NCI-H2196 (cell line): ENCODE measurements at regions not wholly inside any gene's neighbourhood (a gene's known extent, or its start where the extent isn't known, plus 50 kb on each side); places are given as distances from the start of the nearest gene placed in this dataset.
A peak's percentile ranks its signal among the peaks of the same experiment; 100 is the strongest.

Source experiments
- DNase-seq: peaks from one replicate; lab custom pipeline; 2025; ENCODE audit not compliant: unreplicated experiment; lab: John Stamatoyannopoulos, UW

DNA sequence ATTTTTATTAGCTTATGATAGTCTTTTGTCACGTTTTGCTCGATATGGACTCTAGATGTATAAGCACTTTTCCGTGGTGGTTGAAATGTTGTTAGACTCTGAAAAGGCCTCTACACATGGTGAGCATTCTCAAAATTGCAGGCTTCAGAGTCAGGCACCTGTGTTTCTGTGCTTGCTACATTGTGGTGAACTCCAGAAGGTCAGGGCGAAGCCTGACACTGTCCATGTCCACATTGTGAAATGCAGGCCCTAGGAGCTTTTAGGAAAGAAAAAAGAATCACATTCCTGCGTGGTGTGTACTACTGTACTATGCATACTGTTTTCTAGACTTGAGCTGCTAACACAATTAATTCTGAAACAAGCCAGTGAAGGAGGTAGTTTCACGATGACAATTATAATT, 86.3 kb downstream of the HS3ST1 start:
- no peak for DNase-seq

DNA sequence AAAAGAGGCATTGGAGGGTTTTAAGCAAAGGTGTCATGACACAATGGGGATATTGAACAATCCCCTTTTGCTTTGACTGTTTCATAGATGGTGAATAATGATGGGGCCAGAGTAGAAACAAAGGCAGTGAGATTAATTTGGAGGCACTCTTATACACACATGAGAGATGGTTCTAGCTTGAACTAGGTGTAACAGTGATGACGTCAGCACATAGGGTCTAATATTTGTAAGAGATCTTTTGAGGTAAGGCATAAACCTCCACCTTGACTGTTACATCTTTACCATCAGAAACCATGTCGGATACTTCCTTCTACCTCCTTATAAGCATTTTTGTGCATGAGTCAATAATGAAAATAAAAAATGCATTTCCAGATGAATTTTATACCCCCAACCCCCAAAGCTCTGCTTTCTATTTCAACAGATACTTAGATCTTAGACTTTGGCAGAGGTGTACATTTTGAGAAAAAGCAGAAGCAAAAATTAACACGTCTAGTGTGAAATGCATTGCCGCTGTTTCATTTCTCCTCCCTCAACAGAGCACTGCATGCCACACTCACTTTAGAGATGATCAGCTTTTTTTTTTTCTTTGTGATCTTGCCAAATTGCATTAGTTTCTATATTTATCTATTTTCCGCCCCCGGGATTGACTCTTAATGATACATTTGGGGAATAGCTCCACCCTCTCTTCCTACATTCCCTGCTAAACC, 87.2 kb downstream of the HS3ST1 start:
- DNase-seq: no peak

- peak; percentile 3 for DNase-seq
These were observed 89.5 kb downstream of the HS3ST1 start for GRCh38 chr4:11338956-11339782.

DNA sequence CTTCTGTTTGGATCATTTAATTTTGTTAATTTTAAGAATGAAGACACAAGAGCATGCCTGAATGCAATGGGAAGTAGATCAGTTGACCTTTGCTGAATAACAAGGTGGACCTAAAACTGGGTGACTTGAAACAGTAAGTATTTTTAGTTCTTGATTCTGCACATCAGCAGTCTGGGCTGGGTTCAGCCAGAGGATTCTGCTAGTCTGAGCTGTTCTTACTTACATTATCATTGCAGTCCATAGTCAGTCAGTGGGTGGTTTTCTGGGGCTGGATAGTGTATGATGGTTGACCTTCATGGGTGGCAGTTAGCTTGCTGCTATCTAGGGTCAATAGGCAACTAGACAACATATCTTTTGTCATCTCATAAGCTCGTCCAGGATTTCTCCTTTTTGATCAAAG, 91.4 kb downstream of the HS3ST1 start:
- DNase-seq: no peak

- DNase-seq: no peak
These were observed 92.3 kb downstream of the HS3ST1 start for GRCh38 chr4:11336435-11336834.

GRCh38 chr4:11334887-11335286, 93.8 kb downstream of the HS3ST1 start:
- no peak for DNase-seq

GRCh38 chr4:11328401-11328800, 100.3 kb downstream of the HS3ST1 start:
- no peak for DNase-seq

GRCh38 chr4:11326021-11326420, 102.7 kb downstream of the HS3ST1 start:
- DNase-seq: peak; percentile 47

DNA sequence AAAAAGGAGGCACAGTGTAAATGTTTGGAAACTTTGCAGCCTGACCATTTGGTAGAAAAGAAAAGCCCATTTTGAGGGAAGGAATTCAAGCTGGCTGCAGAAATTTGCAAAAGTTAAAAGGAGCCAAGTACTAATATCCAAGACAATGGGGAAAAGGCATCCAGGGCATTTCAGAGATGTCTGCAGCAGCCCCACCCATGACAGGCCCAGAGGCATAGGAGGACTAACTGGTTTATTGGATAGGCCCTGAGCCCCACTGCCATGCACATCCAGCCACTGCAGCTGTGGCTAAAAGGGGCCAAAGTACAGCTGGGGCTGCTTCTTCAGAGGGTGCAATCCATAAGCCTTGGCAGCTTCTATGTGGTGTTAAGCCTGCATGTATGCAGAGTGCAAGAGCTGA, 104.9 kb downstream of the HS3ST1 start:
- DNase-seq: no peak

DNA sequence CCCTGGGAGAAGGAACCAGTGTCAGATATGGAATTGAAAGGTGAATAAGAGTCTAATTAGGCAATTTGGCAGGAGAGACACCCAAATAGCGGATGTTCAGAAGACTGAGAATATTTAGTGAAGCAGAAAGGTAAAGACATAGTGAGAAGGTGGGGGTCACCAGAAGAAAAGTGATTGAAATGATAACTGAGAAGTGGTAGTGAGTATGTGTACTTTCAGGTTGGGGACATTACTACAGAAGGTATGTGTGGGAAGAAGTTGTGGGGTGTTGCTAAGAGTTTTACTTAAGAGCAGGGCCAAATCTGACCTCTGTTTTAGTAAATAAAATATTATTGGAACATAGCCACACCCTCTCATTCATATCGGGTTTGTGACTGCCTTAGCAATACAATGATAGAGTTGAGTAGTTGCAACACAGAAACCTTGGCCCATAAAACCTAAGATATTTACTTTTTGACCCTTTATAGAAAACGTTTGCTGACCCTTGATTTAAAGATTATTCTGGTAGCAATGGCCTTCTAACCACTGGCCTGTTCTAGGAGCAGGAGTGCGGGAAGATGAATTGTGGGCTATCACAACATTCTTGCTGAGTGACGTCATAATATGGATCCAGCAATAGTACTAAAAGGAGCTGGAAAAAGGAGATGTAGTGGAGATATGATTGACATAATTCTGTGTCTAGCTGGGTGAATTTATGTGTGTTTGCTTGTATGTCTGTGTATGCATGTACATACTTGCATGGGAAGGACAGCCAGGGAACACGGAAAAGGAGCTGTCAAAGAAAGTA, 115.3 kb downstream of the HS3ST1 start:
- DNase-seq: no peak

DNA sequence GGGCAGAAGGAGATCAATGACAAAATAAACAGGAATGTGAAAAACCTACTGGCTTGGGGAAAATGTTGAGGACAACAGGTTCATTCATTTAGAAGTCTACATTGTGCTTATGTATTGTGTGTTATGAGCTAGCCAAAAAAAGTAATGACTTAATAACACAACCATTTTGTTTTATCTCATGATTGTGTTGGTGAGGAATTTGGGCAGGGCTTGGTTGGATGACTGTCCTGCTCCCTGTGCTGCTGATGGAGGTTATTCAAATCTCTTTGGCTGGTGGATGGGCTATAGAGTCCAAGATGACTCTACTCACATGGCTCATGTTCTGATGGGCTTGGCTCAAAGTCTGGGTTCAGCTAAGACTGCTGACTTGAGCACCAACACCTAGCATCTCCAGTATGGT, 116.3 kb downstream of the HS3ST1 start:
- DNase-seq: no peak

GRCh38 chr4:11301075-11301660, 127.5 kb downstream of the HS3ST1 start:
- no peak for DNase-seq

DNA sequence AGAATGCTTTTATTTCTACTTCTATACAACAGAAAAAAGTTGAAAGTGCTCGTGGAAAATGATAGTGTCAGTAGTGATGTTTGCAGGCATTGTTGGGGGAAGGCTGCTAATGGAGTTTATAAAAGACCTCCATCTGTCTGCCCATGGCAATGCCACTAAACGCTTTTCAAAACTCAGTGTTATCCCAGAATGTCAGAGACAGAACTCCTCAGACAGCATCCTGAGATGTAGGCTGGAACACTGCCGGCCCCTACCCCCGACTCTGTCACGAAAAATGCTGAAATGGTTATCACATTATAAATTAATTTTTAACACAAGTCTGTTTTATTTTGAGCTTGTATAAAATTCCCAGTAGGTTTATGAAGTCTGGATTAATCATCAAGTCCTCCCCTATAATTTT, 128.9 kb downstream of the HS3ST1 start:
- no peak for DNase-seq

- DNase-seq: no peak
These were observed 129.7 kb downstream of the HS3ST1 start for GRCh38 chr4:11299016-11299415.

- no peak for DNase-seq
These were observed 130.2 kb downstream of the HS3ST1 start for GRCh38 chr4:11298451-11298850.

DNA sequence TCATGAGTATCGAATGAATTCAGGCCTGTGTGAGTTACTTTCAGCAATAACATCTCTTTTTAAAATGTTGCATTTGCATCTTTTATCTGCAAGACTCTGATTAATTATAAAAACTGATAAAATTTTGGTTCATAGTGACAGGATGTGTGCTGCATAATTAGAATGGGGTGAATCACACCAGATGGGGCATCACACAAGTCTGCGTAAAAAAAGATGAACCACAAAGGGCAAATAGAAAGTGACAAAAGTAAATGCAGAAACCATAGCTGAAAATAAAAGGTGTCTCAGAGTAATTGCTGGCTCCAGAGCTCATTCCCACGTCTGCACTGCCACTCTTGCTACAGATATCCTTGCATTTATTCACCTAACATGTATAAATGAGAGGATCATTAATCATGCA, 131.1 kb downstream of the HS3ST1 start:
- no peak for DNase-seq

- DNase-seq: no peak
These were observed 131.5 kb downstream of the HS3ST1 start for GRCh38 chr4:11297201-11297600.

- DNase-seq: no peak
These were observed 134.8 kb downstream of the HS3ST1 start for GRCh38 chr4:11293866-11294265.

DNA sequence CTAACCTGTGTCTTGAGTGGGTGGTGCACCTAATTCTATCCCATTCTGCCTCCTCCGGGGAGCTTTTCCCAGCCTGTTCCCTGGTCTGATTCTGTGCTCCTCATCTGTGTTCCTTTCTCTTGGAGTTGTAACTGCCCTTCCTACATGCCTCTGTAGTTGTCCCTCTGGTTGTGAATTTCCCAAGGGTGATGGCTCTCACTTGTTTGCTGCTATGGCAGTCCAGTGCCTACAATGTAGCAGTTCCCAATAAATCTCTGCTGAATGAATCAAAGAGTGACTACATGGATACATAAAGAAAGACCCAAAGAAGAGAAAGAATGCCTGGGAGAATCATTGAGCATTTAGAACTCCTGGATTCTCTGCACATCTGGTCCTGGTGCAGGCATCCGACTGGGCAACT, 141.6 kb downstream of the HS3ST1 start:
- no peak for DNase-seq

DNA sequence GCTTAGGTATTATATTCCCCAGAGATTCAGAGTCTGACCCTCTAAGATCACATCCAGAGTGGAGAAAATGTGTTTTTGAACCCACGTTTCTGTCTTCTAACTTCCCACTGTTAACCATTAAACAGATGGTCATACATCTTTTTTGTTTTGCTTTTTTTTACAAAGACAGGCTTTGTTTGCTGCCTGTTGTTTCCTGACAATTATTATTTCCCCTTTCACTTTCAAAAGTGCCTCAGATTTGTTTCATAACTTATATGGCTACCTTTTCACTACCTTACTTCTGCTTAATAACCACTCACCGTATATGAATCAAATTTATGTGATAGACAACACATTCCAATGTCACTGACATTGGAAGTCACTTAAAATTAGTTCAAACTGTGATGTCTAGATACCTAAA, 142.2 kb downstream of the HS3ST1 start:
- DNase-seq: no peak

- no peak for DNase-seq
These were observed 147.0 kb downstream of the HS3ST1 start for GRCh38 chr4:11281720-11282119.
